ENCODE measurements at regions not wholly inside any gene's neighbourhood (a gene's known extent, or its start where the extent isn't known, plus 50 kb on each side); places are given as distances from the start of the nearest gene placed in this dataset.

- Histone ChIP-seq H3K27me3 (peaks cover 0 to 27% (median 8%) of the 10 kb centered on the region in 7 donors), H3K4me1 (no peaks in the 10 kb centered on the region), H3K36me3 (no peaks in the 10 kb centered on the region), H3K27ac (no peak overlapping the region), H3K9me3 (no peaks in the 10 kb centered on the region), H3K4me3 (no peak overlapping the region)
- ATAC-seq: peak in 4 of 8 donors; percentile 41 to 61 (median 45)
- no peak for DNase-seq
- 35 to 41% methylated on average over 7 of the region's 7 CpGs for WGBS, 2 donors
- intact Hi-C loops (cut with DNase I): no loop called here
- TF ChIP-seq CTCF (IDR thresholded peaks at IDR 0.05): no peak
Observed at GRCh38 chr2:11071211-11071610, 84.1 kb upstream of the SLC66A3 start.

DNA sequence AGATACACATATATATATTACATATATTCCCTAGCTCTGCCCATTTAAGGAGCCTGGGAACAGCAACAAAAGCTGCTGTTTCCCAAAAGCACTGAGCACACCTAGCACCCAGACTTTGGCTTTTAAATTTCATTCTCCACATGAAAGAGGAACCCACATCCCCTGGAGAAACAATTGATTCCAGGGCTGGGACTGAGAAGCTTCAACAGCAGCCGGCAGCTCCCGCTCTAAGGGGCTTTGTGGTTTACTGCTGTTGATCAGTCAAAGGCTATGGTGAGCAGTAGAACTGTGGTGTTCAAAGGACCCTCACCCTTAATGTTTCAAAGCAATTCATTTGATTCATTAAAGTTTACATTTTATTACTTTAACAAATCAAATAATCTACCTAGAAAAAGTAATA lies 83.3 kb upstream of the SLC66A3 start:
- H3K27ac ChIP-seq: no peak overlapping the region
- no peaks in the 10 kb centered on the region for H3K36me3 ChIP-seq
- intact Hi-C loops (cut with DNase I): no loop called here
- no peak for TF ChIP-seq CTCF (IDR thresholded peaks at IDR 0.05)
- 96% methylated on average over 2 of the region's 2 CpGs for WGBS, 2 donors
- H3K4me3 ChIP-seq: no peak overlapping the region
- peaks cover 0 to 27% (median 7%) of the 10 kb centered on the region in 7 donors for H3K27me3 ChIP-seq
- ATAC-seq: no peak
- no peak for DNase-seq
- no peaks in the 10 kb centered on the region for H3K9me3 ChIP-seq
- no peaks in the 10 kb centered on the region for H3K4me1 ChIP-seq

DNA sequence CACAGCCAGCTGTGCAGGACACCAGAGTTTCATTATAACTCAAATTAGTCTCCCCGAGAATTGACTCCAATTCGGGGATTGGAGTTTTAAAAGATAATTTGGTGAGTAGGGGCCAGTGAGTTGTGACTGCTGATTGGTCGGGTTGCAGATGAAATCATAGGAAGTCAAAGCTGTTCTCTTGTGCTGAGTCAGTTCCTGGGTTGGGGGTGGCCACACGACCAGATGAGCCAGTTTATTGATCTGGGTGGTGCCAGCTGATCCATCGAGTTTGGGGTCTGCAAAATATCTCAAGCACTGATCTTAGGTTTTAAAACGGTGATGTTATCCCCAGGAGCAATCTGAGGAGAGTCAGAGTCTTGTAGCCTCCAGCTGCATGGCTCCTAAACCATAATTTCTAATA lies 82.7 kb upstream of the SLC66A3 start:
- intact Hi-C loops (cut with DNase I): no loop called here
- DNase-seq: no peak
- ATAC-seq: no peak
- no peak for TF ChIP-seq CTCF (IDR thresholded peaks at IDR 0.05)
- no peaks in the 10 kb centered on the region for H3K9me3 ChIP-seq
- WGBS, 2 donors: 69 to 74% methylated on average over 6 of the region's 6 CpGs
- no peaks in the 10 kb centered on the region for H3K4me1 ChIP-seq
- H3K27me3 ChIP-seq: peaks cover 0 to 30% (median 7%) of the 10 kb centered on the region in 7 donors
- no peaks in the 10 kb centered on the region for H3K36me3 ChIP-seq
- no peak overlapping the region for H3K27ac ChIP-seq
- H3K4me3 ChIP-seq: no peak overlapping the region

DNA sequence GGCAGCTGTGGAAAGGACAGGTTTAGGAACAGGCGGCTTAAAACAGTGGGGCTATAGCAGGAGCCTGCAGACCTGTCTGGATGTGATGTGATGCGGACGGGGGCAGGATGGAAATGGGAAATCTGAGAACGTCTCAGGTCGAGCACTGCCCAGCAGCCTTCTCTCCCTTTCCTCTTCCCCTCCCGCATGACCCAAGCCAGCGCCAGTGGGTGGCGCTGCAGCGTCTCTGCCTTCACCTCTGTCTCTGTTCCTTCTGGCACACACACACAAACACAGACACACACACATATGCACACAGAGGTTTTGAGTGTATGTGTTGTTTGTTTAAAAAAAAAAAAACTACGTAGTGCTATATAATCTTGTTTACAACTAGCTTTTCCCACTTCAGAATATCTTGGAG lies 82.0 kb upstream of the SLC66A3 start:
- Histone ChIP-seq H3K4me3 (no peak overlapping the region), H3K27me3 (peaks cover 0 to 36% (median 7%) of the 10 kb centered on the region in 7 donors), H3K36me3 (no peaks in the 10 kb centered on the region), H3K4me1 (no peaks in the 10 kb centered on the region), H3K27ac (no peak overlapping the region), H3K9me3 (no peaks in the 10 kb centered on the region)
- 24 to 25% methylated on average over 8 to 10 of the region's 10 CpGs for WGBS, 2 donors
- ATAC-seq (no peak), DNase-seq (no peak)
- intact Hi-C loops (cut with DNase I): no loop called here
- peak in 6 of 9 donors; percentile 19 to 41 (median 26) for TF ChIP-seq CTCF (IDR thresholded peaks at IDR 0.05)

Data from heart right ventricle (tissue), 16 donors.